ENCODE measurements at regions not wholly inside any gene's neighbourhood (a gene's known extent, or its start where the extent isn't known, plus 50 kb on each side); places are given as distances from the start of the nearest gene placed in this dataset.
"Not testable (repeated sequence)": the region's sequence is repeated elsewhere in the genome, so short reads cannot be mapped to it uniquely, and the experiment has no call there.

- TF ChIP-seq TEAD4 (CRISPR knock-in tag; IDR thresholded peaks at IDR 0.05) (no peak), MYBL2 (CRISPR knock-in tag; IDR thresholded peaks at IDR 0.05) (no peak), ZBTB21 (CRISPR knock-in tag; IDR thresholded peaks at IDR 0.05; ENCODE audit: borderline replicate concordance) (no peak), ZNF317 (CRISPR knock-in tag; IDR thresholded peaks at IDR 0.05; ENCODE audit: borderline replicate concordance, low read depth) (no peak), ARID4B (CRISPR knock-in tag; IDR thresholded peaks at IDR 0.05; ENCODE audit: borderline replicate concordance) (no peak), HMGA2 (CRISPR knock-in tag; IDR thresholded peaks at IDR 0.05) (no peak)
Observed at GRCh38 chr11:87803748-87804147, 371.5 kb downstream of the RAB38 start (continued).

- DNase-seq (ENCODE audit: low spot score); H3K36me3 Mint-ChIP-seq; H3K27ac Mint-ChIP-seq; ATAC-seq; CTCF ChIA-PET; POLR2A ChIA-PET; H3K4me1 Mint-ChIP-seq; H3K27me3 Mint-ChIP-seq (ENCODE audit: low read depth); H3K4me3 Mint-ChIP-seq: not testable (repeated sequence)
- peaks cover 10% of the 10 kb centered on the region for H3K9me3 Mint-ChIP-seq
Observed at GRCh38 chr11:87784862-87785261, 390.4 kb downstream of the RAB38 start.

- ATAC-seq (no peak), DNase-seq (ENCODE audit: low spot score) (no peak)
- TF ChIP-seq ATF1 (CRISPR knock-in tag; IDR thresholded peaks at IDR 0.05): no peak
- TF ChIP-seq ATF6 (CRISPR knock-in tag; IDR thresholded peaks at IDR 0.05): no peak
- TF ChIP-seq ZSCAN18 (CRISPR knock-in tag; IDR thresholded peaks at IDR 0.05): no peak
- TF ChIP-seq ZNF423 (CRISPR knock-in tag; IDR thresholded peaks at IDR 0.05): no peak
- no peak for TF ChIP-seq HMGA2 (CRISPR knock-in tag; IDR thresholded peaks at IDR 0.05)
- TF ChIP-seq SP1 (CRISPR knock-in tag; conservative IDR thresholded peaks at IDR 0.05): no peak
- TF ChIP-seq ZNF219 (CRISPR knock-in tag; IDR thresholded peaks at IDR 0.05; ENCODE audit: borderline replicate concordance): no peak
- no peak for TF ChIP-seq ZNF396 (CRISPR knock-in tag; IDR thresholded peaks at IDR 0.05; ENCODE audit: borderline replicate concordance)
- no peak for TF ChIP-seq PREB (CRISPR knock-in tag; IDR thresholded peaks at IDR 0.05; ENCODE audit: borderline replicate concordance)
- POLR2A ChIA-PET: no interaction called here
- Mint-ChIP-seq H3K27me3 (ENCODE audit: low read depth) (no peaks in the 10 kb centered on the region), H3K4me1 (peaks cover 2% of the 10 kb centered on the region; the same call in 1 of the 2 replicates), H3K36me3 (no peaks in the 10 kb centered on the region), H3K4me3 (no peak overlapping the region), H3K9me3 (peaks cover 10% of the 10 kb centered on the region), H3K27ac (no peak overlapping the region)
- CTCF ChIA-PET: no interaction called here
Observed at GRCh38 chr11:87780068-87780413, 395.2 kb downstream of the RAB38 start.
